LNCAP (cell line): ENCODE measurements at regions not wholly inside any gene's neighbourhood (a gene's known extent, or its start where the extent isn't known, plus 50 kb on each side); places are given as distances from the start of the nearest gene placed in this dataset.

Source experiments
- CTCF ChIP-seq: fragments of 450-650 bp; IDR thresholded peaks from 2 replicates; pipeline ENCODE4 v1.5.1; 2017; ENCODE audit warnings: mild to moderate bottlenecking

GRCh38 chr2:184297085-184297484, 301.2 kb upstream of the ZNF804A start:
- no peak for TF ChIP-seq CTCF

- no peak for TF ChIP-seq CTCF
Measured at GRCh38 chr2:184302506-184302905, 295.8 kb upstream of the ZNF804A start.

GRCh38 chr2:184304006-184304405, 294.3 kb upstream of the ZNF804A start:
- TF ChIP-seq CTCF = no peak

- no peak for TF ChIP-seq CTCF
Measured at GRCh38 chr2:184305105-184305504, 293.2 kb upstream of the ZNF804A start.

- no peak for TF ChIP-seq CTCF
Measured at GRCh38 chr2:184308706-184309105, 289.6 kb upstream of the ZNF804A start.

GRCh38 chr2:184312970-184313369, 285.4 kb upstream of the ZNF804A start:
- no peak for TF ChIP-seq CTCF

GRCh38 chr2:184314829-184315228, 283.5 kb upstream of the ZNF804A start:
- TF ChIP-seq CTCF = no peak

GRCh38 chr2:184316921-184317320, 281.4 kb upstream of the ZNF804A start:
- no peak for TF ChIP-seq CTCF
